ENCODE measurements at regions not wholly inside any gene's neighbourhood (a gene's known extent, or its start where the extent isn't known, plus 50 kb on each side); places are given as distances from the start of the nearest gene placed in this dataset.

DNA sequence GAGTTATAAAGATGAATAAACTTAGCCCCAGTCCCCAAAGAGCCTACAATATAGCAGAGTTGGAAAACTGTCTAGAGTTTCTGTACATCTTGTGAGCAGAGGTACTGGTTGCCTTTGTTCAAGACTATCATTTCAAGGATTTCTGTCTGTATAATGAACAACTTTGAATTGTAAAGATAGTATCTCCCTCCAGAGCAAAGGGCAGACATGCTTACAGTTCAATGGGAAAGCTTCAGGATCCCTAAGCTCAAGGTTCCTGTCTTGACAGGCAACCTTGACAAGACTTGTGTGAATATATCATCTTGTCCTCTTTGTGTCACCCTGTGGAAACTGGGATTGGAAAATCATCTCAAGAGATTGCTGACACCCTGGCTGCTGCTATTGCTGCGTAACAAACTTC, 242.8 kb upstream of the VLDLR start:
- H3K27me3 Mint-ChIP-seq = peaks cover 2 to 16% of the 10 kb centered on the region in 2 donors
- Histone ChIP-seq H3K4me3 (ENCODE audit: control insufficient read depth in 1 of 2, extremely low read depth in 1 of 2, low read length in 1 of 2) (no peak overlapping the region), H3K27ac (ENCODE audit: low read length) (no peak overlapping the region), H3K9me3 (no peaks in the 10 kb centered on the region), H3K4me1 (ENCODE audit: control insufficient read depth in 1 of 2, extremely low read depth in 1 of 2, insufficient read depth in 2 of 2, low read length in 2 of 2) (no peaks in the 10 kb centered on the region), H3K36me3 (ENCODE audit: control insufficient read depth in 2 of 2, extremely low read depth in 1 of 2, insufficient read depth in 1 of 2, low read length in 1 of 2) (no peaks in the 10 kb centered on the region), H3K27me3 (replicated peaks in 1 of 2; ENCODE audit: control insufficient read depth in 2 of 2, extremely low read depth in 1 of 2, insufficient read depth in 2 of 2, low read length in 1 of 2) (no peaks in the 10 kb centered on the region)
- POLR2A ChIA-PET = no interaction called here
- peaks cover 0 to 13% (median under 1%) of the 10 kb centered on the region in 3 donors for H3K9me3 Mint-ChIP-seq
- DNase-seq (no peak), ATAC-seq (replicated peaks in 1 of 4) (no peak)
- H3K4me1 Mint-ChIP-seq = no peaks in the 10 kb centered on the region
- H3K36me3 Mint-ChIP-seq = no peaks in the 10 kb centered on the region
- CTCF ChIA-PET = no interaction called here
- no peak overlapping the region for H3K27ac Mint-ChIP-seq
- H3K4me3 Mint-ChIP-seq = no peak overlapping the region
- no CpG with 5 or more reads among the region's 1 CpG for WGBS (ENCODE audit: insufficient coverage)

DNA sequence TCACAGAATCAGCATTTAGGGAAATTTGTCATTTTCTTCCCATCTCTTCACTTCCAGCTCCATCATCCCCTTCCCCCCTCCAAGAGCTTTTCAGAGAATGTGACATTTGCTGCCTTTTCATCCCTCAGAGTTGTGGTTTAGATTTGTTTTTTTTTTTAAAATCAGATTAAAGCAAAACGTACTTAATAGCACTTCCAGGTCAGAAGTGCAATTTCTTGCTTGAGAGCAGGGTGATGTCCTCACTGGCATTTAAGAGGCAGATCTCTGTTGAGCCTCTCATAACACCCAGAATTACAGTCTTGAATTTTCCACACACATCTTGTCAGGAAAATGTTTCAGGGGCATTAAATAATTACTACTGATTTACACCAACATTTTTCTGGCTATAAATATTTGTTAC, 236.8 kb upstream of the VLDLR start:
- H3K4me1 Mint-ChIP-seq = no peaks in the 10 kb centered on the region
- no peaks in the 10 kb centered on the region for H3K36me3 ChIP-seq (ENCODE audit: control insufficient read depth in 2 of 2, extremely low read depth in 1 of 2, insufficient read depth in 1 of 2, low read length in 1 of 2)
- H3K27ac ChIP-seq (ENCODE audit: low read length) = no peak overlapping the region
- no peak for ATAC-seq (replicated peaks in 1 of 4)
- ChIA-PET CTCF (no interaction called here), POLR2A (no interaction called here)
- no peaks in the 10 kb centered on the region for H3K36me3 Mint-ChIP-seq
- no peaks in the 10 kb centered on the region for H3K9me3 ChIP-seq
- no peak overlapping the region for H3K4me3 Mint-ChIP-seq
- H3K4me3 ChIP-seq (ENCODE audit: control insufficient read depth in 1 of 2, extremely low read depth in 1 of 2, low read length in 1 of 2) = no peak overlapping the region
- H3K4me1 ChIP-seq (ENCODE audit: control insufficient read depth in 1 of 2, extremely low read depth in 1 of 2, insufficient read depth in 2 of 2, low read length in 2 of 2) = no peaks in the 10 kb centered on the region
- peaks cover 9 to 23% of the 10 kb centered on the region in 2 donors for H3K27me3 Mint-ChIP-seq
- no CpG with 5 or more reads among the region's 1 CpG for WGBS (ENCODE audit: insufficient coverage)
- peaks cover 0 to 6% of the 10 kb centered on the region in 2 experiments for H3K27me3 ChIP-seq (replicated peaks in 1 of 2; ENCODE audit: control insufficient read depth in 2 of 2, extremely low read depth in 1 of 2, insufficient read depth in 2 of 2, low read length in 1 of 2)
- H3K27ac Mint-ChIP-seq = no peak overlapping the region
- no peak for DNase-seq
- peaks cover 5 to 6% (median 6%) of the 10 kb centered on the region in 3 donors for H3K9me3 Mint-ChIP-seq

DNA sequence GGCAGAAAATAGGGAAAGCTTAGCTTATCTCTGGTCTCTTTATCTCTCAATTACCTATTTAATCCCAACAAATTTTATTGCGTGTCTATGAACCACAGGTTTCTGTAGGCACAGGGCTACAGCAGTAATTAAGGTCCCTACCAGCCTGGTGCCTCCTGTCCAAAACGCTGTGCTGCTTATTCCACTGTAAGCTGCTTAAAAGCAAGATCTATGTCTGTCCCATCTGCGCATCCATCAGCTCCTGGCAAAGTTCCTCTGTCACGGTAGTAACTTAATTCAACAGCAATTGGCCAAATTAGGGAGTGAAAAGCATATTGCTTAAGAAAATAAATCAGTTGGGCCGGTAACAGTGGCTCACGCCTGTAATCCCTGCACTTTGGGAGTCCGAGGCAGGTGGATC, 235.8 kb upstream of the VLDLR start:
- no peaks in the 10 kb centered on the region for H3K4me1 ChIP-seq (ENCODE audit: control insufficient read depth in 1 of 2, extremely low read depth in 1 of 2, insufficient read depth in 2 of 2, low read length in 2 of 2)
- no peaks in the 10 kb centered on the region for H3K36me3 ChIP-seq (ENCODE audit: control insufficient read depth in 2 of 2, extremely low read depth in 1 of 2, insufficient read depth in 1 of 2, low read length in 1 of 2)
- ChIA-PET POLR2A (no interaction called here), CTCF (no interaction called here)
- ATAC-seq (replicated peaks in 1 of 4) = no peak
- H3K9me3 ChIP-seq = no peaks in the 10 kb centered on the region
- no peak for DNase-seq
- H3K27ac ChIP-seq (ENCODE audit: low read length) = no peak overlapping the region
- no peaks in the 10 kb centered on the region for H3K36me3 Mint-ChIP-seq
- H3K9me3 Mint-ChIP-seq = peaks cover 5 to 6% (median 6%) of the 10 kb centered on the region in 3 donors
- no peak overlapping the region for H3K27ac Mint-ChIP-seq
- H3K4me1 Mint-ChIP-seq = no peaks in the 10 kb centered on the region
- H3K4me3 ChIP-seq (ENCODE audit: control insufficient read depth in 1 of 2, extremely low read depth in 1 of 2, low read length in 1 of 2) = no peak overlapping the region
- peaks cover 9 to 23% of the 10 kb centered on the region in 2 donors for H3K27me3 Mint-ChIP-seq
- H3K27me3 ChIP-seq (replicated peaks in 1 of 2; ENCODE audit: control insufficient read depth in 2 of 2, extremely low read depth in 1 of 2, insufficient read depth in 2 of 2, low read length in 1 of 2) = peaks cover 0 to 6% of the 10 kb centered on the region in 2 experiments
- no peak overlapping the region for H3K4me3 Mint-ChIP-seq
- WGBS (ENCODE audit: insufficient coverage) = 88% methylated on average over 6 of the region's 7 CpGs

- Mint-ChIP-seq H3K27ac (no peak overlapping the region), H3K36me3 (no peaks in the 10 kb centered on the region), H3K4me1 (no peaks in the 10 kb centered on the region), H3K27me3 (peaks cover 9 to 20% of the 10 kb centered on the region in 2 donors), H3K4me3 (no peak overlapping the region), H3K9me3 (peaks cover 5 to 6% (median 6%) of the 10 kb centered on the region in 3 donors)
- H3K27ac ChIP-seq (ENCODE audit: low read length) = no peak overlapping the region
- ChIA-PET POLR2A (no interaction called here), CTCF (interaction anchor here in 1 of 2 donors (0.6 kb wide), 1 partner anchor 1365 kb away, joined by 6 read pairs; no protein-coding TSS in a partner anchor)
- DNase-seq (no peak), ATAC-seq (replicated peaks in 1 of 4) (no peak)
- H3K4me3 ChIP-seq (ENCODE audit: control insufficient read depth in 1 of 2, extremely low read depth in 1 of 2, low read length in 1 of 2) = no peak overlapping the region
- no peaks in the 10 kb centered on the region for H3K9me3 ChIP-seq
- H3K27me3 ChIP-seq (replicated peaks in 1 of 2; ENCODE audit: control insufficient read depth in 2 of 2, extremely low read depth in 1 of 2, insufficient read depth in 2 of 2, low read length in 1 of 2) = peaks cover 0 to 6% of the 10 kb centered on the region in 2 experiments
- no peaks in the 10 kb centered on the region for H3K4me1 ChIP-seq (ENCODE audit: control insufficient read depth in 1 of 2, extremely low read depth in 1 of 2, insufficient read depth in 2 of 2, low read length in 2 of 2)
- no peaks in the 10 kb centered on the region for H3K36me3 ChIP-seq (ENCODE audit: control insufficient read depth in 2 of 2, extremely low read depth in 1 of 2, insufficient read depth in 1 of 2, low read length in 1 of 2)
Measured at GRCh38 chr9:2386566-2386965, 235.0 kb upstream of the VLDLR start.

DNA sequence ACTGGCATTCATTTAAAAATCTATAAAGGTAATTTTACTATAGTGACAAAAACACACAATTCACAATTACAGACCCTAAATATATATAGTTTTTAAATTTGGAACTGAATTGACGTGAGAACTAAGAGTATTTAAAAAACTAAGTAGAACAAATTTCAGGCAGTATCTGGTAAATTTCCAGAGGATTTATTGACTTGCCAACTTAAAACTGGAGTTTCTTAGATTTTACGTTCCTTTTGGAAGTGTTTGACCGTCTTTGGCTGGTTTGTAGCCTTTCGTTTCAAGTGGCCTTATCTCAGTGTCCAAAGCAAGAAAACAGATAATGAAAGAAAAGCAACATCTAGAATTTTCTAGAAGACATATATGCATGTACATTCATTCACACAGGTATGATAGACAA, 234.4 kb upstream of the VLDLR start:
- no peak overlapping the region for H3K27ac Mint-ChIP-seq
- CTCF ChIA-PET = interaction anchor here in 1 of 2 donors (0.6 kb wide), 1 partner anchor 1365 kb away, joined by 6 read pairs; no protein-coding TSS in a partner anchor
- no peak overlapping the region for H3K4me3 ChIP-seq (ENCODE audit: control insufficient read depth in 1 of 2, extremely low read depth in 1 of 2, low read length in 1 of 2)
- ATAC-seq (replicated peaks in 1 of 4) (no peak), DNase-seq (no peak)
- H3K36me3 Mint-ChIP-seq = no peaks in the 10 kb centered on the region
- H3K36me3 ChIP-seq (ENCODE audit: control insufficient read depth in 2 of 2, extremely low read depth in 1 of 2, insufficient read depth in 1 of 2, low read length in 1 of 2) = no peaks in the 10 kb centered on the region
- no peak overlapping the region for H3K27ac ChIP-seq (ENCODE audit: low read length)
- no peak overlapping the region for H3K4me3 Mint-ChIP-seq
- H3K9me3 Mint-ChIP-seq = peaks cover 5 to 6% (median 6%) of the 10 kb centered on the region in 3 donors
- no peaks in the 10 kb centered on the region for H3K4me1 ChIP-seq (ENCODE audit: control insufficient read depth in 1 of 2, extremely low read depth in 1 of 2, insufficient read depth in 2 of 2, low read length in 2 of 2)
- H3K9me3 ChIP-seq = no peaks in the 10 kb centered on the region
- peaks cover 0 to 6% of the 10 kb centered on the region in 2 experiments for H3K27me3 ChIP-seq (replicated peaks in 1 of 2; ENCODE audit: control insufficient read depth in 2 of 2, extremely low read depth in 1 of 2, insufficient read depth in 2 of 2, low read length in 1 of 2)
- H3K4me1 Mint-ChIP-seq = no peaks in the 10 kb centered on the region
- 83% methylated on average over 1 of the region's 4 CpGs for WGBS (ENCODE audit: insufficient coverage)
- POLR2A ChIA-PET = no interaction called here
- H3K27me3 Mint-ChIP-seq = peaks cover 9 to 18% of the 10 kb centered on the region in 2 donors

DNA sequence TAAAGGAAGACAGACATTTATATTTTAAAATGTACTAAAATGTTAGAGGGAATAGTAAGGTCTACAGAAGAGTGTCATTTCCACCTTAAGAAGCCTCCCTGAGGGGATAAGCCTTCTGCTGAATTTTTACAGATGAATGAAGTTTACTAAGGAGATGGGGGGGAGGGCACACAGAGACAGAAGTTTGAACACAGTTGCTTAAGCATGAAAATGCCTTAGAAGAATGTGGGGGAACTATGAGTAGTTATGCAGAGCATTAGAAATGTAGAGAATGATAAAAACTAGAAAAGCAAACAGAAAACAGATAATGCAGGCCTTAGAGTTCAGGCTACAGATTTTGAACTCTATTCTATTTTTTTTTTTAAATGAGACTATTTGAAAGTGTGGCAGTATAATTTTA, 232.2 kb upstream of the VLDLR start:
- DNase-seq (no peak), ATAC-seq (replicated peaks in 1 of 4) (no peak)
- Mint-ChIP-seq H3K36me3 (no peaks in the 10 kb centered on the region), H3K9me3 (peaks cover 5 to 6% (median 6%) of the 10 kb centered on the region in 3 donors), H3K27me3 (peaks cover 5 to 12% of the 10 kb centered on the region in 2 donors), H3K4me3 (no peak overlapping the region), H3K4me1 (no peaks in the 10 kb centered on the region), H3K27ac (no peak overlapping the region)
- ChIA-PET CTCF (no interaction called here), POLR2A (no interaction called here)
- H3K27ac ChIP-seq (ENCODE audit: low read length) = no peak overlapping the region
- peaks cover 0 to 6% of the 10 kb centered on the region in 2 experiments for H3K27me3 ChIP-seq (replicated peaks in 1 of 2; ENCODE audit: control insufficient read depth in 2 of 2, extremely low read depth in 1 of 2, insufficient read depth in 2 of 2, low read length in 1 of 2)
- H3K4me3 ChIP-seq (ENCODE audit: control insufficient read depth in 1 of 2, extremely low read depth in 1 of 2, low read length in 1 of 2) = no peak overlapping the region
- H3K9me3 ChIP-seq = no peaks in the 10 kb centered on the region
- H3K36me3 ChIP-seq (ENCODE audit: control insufficient read depth in 2 of 2, extremely low read depth in 1 of 2, insufficient read depth in 1 of 2, low read length in 1 of 2) = no peaks in the 10 kb centered on the region
- no peaks in the 10 kb centered on the region for H3K4me1 ChIP-seq (ENCODE audit: control insufficient read depth in 1 of 2, extremely low read depth in 1 of 2, insufficient read depth in 2 of 2, low read length in 2 of 2)

DNA sequence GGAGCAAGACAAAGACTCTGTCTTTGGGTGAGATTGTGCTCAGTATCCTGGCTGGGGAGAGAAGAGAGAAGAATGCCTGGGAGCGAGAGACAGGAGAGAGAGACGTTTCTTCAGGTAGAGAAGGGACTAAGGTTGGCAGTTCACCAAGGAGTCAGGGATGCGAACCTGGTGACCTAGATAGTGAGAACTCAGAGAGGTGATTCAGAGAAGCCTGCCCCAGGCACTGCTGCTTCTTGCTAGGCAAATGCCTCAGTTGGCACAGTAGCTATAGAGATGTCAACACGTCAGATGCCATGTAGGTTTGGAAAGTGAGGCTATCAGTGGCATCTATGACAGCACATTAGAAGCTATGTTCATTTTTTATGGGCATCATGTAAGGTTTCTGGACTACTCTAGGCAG, 231.6 kb upstream of the VLDLR start:
- Mint-ChIP-seq H3K36me3 (no peaks in the 10 kb centered on the region), H3K27me3 (peaks cover 5 to 12% of the 10 kb centered on the region in 2 donors), H3K4me1 (no peaks in the 10 kb centered on the region), H3K27ac (no peak overlapping the region), H3K9me3 (peaks cover 5 to 6% (median 6%) of the 10 kb centered on the region in 3 donors), H3K4me3 (no peak overlapping the region)
- ATAC-seq (replicated peaks in 1 of 4) = no peak
- Histone ChIP-seq H3K4me1 (ENCODE audit: control insufficient read depth in 1 of 2, extremely low read depth in 1 of 2, insufficient read depth in 2 of 2, low read length in 2 of 2) (no peaks in the 10 kb centered on the region), H3K36me3 (ENCODE audit: control insufficient read depth in 2 of 2, extremely low read depth in 1 of 2, insufficient read depth in 1 of 2, low read length in 1 of 2) (no peaks in the 10 kb centered on the region), H3K27ac (ENCODE audit: low read length) (no peak overlapping the region), H3K27me3 (replicated peaks in 1 of 2; ENCODE audit: control insufficient read depth in 2 of 2, extremely low read depth in 1 of 2, insufficient read depth in 2 of 2, low read length in 1 of 2) (peaks cover 0 to 6% of the 10 kb centered on the region in 2 experiments), H3K4me3 (ENCODE audit: control insufficient read depth in 1 of 2, extremely low read depth in 1 of 2, low read length in 1 of 2) (no peak overlapping the region), H3K9me3 (no peaks in the 10 kb centered on the region)
- POLR2A ChIA-PET = no interaction called here
- 82% methylated on average over 3 of the region's 4 CpGs for WGBS (ENCODE audit: insufficient coverage)
- CTCF ChIA-PET = no interaction called here
- no peak for DNase-seq
